Left hindlimb (tissue), 1 donor: ENCODE measurements at regions not wholly inside any gene's neighbourhood (a gene's known extent, or its start where the extent isn't known, plus 50 kb on each side); places are given as distances from the start of the nearest gene placed in this dataset.
A peak's percentile ranks its signal among the peaks of the same experiment; 100 is the strongest.
"Not testable (repeated sequence)": the region's sequence is repeated elsewhere in the genome, so short reads cannot be mapped to it uniquely, and the experiment has no call there.

ENCODE experiments used
- DNase-seq: peaks from one replicate; pipeline ENCODE4 v3.0.0-alpha.2; 2018

DNA sequence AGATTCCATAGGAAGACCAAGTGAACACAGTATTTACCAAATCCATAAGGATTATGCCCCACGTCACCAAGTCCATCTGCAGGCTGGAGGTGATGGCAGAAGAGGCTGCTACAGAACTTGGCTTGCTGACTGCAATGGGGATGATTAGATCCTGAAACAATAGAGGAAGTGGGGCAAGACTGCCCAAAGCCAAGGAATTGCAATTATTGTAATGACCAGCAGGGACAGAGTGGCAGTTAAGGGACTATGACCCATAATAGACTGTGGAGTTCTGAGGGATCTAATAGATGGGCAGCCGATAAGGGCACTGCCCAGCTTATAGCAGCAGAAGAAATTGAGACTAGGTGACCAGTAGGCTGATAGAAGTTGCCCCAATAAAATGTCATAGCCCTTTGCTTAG lies 108.4 kb downstream of the MINAR1 start:
- no peak for DNase-seq

DNA sequence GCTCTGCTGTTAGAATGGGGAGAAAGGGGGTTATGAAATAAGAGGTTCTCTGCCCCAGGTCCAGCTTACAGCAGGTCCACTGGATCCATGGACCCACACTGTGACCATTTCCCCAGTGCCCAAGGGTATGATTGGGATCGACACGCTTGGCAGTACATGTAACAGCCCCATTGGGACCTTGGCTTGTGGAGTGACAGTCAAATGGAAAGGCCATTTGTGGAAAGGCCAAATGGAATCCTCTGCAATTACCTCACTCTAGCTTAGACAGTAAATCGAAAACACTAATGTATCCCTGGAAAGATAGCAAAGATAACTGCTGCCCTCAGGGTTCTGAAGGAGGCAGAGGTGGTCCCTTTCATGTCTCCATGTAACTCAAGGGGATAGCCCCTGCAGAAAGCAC lies 109.1 kb downstream of the MINAR1 start:
- no peak for DNase-seq

DNA sequence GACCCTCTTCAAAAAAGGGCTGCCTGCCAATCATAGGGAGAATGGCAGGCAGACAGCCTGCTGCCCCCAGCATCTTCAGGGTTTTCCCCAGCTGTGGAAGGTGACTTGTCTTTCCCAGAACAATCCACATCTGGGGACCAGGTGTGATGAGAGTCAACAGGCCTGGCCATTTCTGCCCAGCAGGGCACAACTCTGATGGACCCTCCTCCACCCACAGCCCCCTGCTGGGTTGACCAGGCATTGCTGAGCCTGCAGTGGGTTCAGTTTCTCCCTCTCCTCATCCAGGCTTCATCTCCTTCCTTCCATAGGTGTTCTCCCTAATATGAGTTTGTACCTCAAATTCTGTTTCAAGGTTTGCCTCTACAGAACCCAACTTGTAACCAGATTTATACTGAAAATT lies 111.0 kb downstream of the MINAR1 start:
- DNase-seq: no peak

DNA sequence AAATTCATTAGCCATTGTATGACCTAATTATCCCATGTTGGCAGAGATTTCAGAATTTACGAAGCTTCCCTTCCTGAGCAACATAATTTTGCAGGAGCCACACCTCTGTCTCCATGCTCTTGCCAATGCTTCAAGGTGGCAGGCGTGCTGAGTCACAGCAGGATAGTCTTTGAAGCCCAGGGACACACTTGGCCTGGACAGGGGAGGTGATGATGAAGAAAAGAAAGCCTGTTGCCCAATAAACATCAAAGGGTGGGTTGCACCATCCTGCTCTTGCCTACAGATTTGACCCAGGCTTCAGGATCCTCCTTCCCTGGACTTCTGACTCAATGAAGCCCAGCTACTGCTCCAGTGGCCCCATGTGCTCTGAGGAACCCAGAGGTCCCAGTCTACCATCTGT lies 117.1 kb downstream of the MINAR1 start:
- no peak for DNase-seq

DNA sequence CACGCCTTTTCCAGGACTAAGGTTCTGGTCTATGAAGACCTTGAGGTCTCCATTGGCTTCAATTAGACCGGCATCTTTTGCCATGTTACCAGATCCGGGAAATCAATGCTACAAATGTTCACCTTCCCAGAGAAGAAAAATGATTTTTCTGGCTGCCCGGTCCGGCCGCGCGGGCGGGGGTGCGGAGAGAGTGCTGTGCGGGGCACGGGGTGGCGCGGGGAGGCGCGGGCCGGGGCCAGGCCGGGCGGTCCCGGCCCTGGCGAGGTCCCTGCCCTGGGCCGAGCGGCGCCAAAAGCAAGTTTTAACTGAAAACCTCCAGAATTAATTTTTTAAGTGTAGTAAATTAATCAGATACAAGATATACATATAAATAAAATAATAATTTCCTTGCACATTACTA lies 128.2 kb downstream of the MINAR1 start:
- no peak for DNase-seq

DNA sequence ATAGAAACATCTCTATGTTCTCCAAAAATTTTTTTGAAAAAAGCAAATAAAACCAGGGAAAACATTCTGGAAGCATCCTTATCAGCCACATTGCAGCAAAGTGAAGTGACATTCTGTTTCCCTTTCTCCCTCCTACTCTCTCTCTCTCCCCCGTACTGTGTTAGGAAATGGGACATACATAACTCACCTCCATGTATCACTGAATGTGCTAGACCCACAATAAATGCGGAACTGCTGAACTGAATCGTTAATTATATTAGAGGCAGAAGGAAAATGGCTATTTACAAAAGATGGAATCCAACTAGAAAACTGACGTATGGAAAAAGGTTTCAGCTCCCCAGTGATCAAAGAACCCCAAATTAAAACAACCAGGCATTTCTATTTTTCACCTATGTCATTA lies 129.8 kb downstream of the MINAR1 start:
- DNase-seq: no peak

DNA sequence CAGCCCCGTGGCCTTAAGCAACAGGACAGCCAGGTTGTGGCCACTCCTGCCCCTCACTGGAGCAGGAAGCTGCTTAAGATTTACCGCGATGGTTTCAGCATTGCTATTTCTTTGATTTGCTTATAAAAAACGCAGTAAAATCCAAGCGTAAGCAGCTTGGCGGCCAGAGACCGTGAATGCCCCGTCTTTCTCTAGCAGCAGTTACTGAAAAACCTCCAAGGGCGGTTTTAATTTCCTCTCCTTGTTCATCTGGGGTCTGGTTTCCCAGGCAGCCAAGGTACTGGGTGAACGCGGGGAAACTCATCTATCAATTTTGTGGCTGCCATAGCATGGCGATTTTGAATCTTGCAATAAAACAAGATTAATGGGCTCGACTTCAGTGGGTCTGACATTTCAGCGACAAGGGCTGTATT lies 130.3 kb downstream of the MINAR1 start:
- DNase-seq: no peak

DNA sequence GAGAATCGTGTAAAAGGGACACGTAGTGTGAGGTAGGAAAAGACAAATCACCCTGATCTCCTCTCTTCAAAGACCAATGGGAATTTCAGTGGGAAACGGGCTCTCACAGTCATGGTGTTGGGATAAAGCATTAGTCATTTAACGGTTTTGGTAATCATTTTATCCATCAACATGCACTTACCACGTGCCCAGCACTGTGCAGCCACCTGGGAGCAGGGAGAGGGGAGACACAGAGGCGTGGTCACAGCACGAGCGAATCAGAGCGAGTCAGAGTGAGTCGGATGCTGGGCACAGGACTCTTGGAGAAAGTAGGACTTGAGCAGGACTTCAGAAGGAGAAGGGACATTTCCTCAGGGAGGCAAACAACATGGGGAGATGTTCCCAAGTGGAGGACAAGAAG lies 130.8 kb downstream of the MINAR1 start:
- no peak for DNase-seq

DNA sequence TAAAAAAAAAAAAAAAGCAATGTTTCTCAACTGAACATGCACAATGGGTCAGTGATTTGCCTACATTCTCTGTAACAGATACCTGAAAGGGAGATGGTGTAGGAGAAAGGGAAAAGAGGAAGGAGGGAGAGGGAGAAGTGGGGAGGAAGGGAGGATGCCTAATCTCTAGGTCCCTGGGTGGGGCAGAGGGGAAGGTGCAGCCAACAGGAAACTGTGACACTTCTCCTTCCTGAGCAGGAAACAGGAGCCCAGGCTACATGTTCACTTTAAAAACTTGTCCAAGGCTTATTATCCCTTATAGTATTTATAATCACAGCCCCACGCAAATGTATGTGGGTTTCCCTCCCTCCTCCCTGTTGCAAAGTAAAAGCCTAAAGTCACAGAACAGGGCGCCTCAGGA lies 137.9 kb downstream of the MINAR1 start:
- DNase-seq: no peak

DNA sequence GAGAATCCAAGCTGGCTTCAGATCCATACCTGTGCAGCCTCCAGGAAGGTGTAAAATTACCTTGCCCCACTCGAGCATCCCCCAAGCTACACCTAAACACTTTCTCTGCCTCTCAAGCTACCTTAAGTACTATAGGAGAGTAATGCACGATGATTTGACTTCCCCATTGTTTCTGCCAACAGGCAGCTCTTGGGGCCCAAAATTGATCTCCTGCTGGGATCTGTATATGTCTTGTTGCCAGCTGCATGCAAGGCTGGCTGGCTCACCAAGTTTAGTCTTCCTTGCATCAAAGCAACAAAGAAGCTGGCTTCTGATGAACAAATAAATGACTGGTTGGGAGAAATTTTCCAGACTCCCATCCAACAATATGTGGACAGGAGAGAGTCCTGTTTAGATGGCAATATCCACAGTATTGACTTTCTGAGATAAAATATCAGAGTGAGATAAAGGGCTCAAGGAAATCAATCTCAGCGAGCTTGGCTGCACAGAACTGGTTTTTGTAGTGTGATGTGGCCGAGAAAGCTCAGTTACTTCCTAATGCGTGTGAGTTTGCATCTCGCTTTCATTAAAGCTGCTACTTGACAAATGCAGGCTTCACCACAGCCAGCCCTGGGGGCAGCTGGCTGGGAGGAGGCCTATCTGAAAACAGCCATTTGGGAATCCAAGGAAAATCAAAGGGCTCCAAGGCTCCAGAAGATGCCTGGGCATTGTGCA lies 140.7 kb downstream of the MINAR1 start:
- DNase-seq: no peak

DNA sequence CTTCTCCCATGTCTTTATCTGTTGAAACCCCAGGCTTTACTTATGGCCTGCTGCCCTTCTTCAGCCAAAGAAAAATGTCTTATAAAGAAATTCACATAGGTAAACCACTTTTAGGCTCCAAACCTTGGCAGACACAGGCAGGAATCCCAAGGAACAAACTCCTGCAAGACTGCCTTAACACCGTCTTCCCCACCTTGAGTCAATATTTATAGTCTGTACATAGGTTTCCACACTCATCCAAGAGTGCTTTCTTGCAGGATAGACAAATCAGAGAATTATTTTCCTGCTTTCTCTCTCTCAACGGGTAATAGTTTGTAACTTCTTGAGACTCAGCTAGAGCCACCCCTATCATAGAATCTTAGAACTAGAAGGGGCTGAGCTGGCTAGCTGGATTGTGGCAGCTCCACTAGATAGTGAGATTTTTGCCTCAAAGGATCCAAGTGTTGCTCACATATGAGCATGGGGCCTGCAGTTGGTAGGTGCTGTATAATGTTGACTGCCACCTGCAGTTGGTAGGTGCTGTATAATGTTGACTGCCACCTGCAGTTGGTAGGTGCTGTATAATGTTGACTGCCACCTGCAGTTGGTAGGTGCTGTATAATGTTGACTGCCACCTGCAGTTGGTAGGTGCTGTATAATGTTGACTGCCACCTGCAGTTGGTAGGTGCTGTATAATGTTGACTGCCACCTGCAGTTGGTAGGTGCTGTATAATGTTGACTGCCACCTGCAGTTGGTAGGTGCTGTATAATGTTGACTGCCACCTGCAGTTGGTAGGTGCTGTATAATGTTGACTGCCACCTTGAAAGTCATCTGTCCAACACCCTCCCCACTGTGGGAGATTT lies 142.5 kb downstream of the MINAR1 start:
- DNase-seq: not testable (repeated sequence)

DNA sequence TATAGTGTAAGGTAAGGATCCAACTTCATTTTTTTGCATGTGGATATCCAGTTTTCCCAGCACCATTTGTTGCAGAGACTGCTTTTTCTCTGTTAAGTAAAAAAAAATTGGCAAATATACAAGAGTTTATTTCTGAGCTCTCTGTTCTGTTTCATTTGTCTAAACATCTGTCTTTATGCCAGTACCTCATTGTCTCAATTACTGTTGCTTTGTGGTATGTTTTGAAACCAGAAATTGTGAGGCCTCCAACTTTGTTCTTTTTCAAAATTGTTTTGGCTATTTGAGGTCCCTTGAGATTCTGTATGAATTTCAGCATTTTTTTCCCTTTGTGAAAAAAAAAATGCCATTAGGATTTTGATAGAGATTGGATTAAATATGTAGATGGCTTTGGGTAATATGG lies 150.5 kb downstream of the MINAR1 start:
- no peak for DNase-seq

DNA sequence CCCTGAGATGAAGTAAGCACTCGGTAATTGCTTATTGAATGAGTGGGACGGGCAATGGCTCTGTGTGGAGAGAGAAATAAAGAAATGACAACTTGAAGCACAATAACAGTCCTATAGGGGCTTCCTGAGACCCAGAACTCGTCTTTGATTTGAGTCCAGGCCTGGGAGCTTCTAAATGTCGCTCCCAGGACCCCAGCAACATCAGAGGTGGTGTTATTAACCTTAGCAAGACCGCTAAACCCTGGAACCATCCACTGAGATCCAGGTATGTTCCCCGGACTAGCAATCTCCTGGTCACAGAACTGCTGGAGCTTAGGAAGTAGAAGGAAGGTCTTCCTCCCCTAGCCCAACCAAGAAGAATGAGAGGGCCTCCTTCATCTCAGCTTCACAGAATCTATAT lies 160.0 kb downstream of the MINAR1 start:
- no peak for DNase-seq

DNA sequence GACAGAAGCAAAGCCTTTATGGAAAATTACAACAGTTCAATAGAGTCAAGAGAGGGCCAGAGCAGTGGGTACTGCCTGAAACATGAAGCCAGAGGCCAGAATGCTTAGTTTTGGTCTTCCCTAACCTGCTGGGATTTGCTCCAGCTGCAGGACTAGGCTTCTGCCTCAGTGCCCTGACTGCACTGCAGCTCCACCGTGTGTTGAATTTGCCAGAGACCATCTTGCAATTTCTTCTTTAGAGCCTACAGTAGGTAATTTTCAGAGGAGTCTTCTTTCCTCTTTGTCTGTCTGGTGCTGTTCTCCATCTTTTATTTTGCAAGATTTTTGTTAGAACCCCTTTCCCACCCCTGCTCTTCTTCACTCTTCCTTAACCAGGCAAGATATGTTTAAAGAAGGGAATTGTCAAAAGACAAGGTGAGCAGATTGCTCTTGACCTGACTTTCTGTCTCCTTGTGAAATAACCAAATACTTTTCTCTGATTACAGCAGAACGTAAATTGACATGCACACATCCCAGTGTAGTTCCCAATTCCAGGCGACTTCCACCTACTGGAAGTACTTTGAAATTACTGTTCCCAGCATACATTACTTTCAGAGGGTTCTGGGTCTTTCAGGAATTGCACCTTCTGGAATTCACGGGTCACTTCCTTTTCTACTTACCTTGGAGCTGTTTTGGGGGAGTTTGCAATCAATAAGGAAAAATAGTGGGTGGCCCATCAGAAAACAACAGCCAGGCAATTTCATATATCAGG lies 161.2 kb downstream of the MINAR1 start:
- DNase-seq: no peak

DNA sequence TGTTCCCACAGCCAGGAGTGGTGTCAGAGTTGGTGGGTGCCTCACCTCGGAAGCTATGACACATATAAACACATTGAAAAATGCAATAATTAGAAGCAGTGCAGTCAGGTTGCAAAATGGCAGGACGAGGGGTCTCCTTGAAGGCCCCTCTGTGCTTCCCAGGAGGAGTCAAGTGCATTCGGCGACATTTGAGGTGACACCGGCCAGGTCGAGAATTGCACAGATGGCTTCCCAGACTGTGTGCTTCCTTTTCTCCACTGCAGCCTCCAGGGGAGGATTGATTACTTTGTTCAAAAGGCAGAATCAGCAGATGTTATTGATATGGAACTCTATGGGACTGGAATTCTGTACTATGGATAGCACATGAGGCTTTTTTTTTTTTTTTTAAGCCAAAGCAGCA lies 163.2 kb downstream of the MINAR1 start:
- no peak for DNase-seq

DNA sequence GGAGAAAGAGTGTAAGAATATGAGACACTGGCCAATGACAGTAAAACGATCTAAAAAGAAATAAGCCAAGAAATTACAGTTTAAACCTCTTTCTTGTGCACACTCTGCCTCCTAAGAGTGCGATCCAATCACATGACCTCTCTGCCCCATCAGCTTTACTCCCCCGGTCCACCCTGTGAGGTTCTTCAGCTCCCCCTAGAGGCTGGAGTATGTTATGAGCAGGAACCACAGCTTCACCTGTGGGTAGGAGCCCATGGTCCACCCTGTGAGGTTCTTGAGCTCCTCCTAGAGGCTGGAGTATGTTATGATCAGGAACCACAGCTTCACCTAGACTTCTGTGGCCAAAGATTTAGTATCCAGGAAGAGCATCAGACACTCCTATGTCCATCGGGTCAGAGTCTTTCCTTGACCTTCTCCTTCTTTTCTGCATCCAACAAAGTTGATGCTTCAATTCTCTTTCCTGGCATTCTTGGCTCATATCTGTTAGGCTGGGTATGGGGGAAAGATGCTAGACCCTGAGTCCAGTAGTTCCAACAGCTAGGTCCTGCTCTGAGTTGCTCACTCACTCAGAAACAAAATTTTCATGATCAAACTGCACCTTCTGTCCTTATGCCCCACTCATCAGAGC lies 164.0 kb downstream of the MINAR1 start:
- peak; percentile 41 for DNase-seq

DNA sequence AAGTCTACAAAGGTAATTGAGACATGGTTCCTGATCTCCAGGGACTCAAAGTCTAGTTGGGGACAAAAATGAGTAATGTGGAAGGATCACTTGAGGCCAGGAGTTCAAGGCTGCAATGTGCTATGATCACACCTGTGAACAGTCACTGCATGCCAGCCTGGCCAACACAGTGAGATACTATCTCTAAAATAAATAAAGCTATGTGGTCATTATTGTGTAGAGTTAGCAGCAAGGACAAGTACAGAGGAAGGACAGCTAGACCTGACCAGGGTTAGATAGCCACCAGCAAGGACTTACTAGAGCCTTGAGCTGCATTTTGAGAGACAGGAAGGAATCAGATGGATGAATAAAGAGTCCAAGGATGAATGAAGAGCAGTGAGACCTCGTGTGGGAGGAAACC lies 166.5 kb downstream of the MINAR1 start:
- no peak for DNase-seq

DNA sequence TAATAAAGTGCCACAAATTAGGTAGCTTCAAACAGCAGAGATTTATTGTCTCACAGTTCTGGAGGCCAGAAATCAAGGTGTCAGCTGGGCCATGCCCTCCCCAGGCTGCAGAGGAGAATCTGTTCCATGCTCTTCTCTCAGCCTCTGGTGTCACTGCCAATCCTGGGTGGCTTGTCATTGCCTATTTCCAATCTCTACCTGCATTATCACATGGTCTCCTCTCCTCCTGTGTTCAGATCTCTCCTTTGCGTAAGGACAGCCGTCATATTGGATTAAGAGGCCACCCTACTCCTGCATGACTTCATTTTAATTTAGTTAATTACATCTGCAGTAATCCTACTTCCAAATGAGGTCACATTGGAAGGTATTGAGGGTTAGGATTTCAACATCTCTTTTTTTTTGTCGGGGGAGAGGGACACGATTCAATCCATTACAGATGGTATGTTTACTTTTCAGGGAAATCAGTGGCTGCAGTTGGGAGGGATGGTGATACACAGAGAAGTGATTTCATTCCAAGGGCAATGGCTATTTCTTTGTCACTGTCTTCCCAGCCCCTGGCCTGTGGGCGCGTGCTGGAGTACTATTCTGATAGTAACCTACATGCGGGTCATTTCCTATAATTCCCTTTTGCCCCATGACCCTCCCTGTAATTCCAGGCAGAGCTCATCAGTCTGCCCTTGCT lies 169.4 kb downstream of the MINAR1 start:
- DNase-seq: no peak

DNA sequence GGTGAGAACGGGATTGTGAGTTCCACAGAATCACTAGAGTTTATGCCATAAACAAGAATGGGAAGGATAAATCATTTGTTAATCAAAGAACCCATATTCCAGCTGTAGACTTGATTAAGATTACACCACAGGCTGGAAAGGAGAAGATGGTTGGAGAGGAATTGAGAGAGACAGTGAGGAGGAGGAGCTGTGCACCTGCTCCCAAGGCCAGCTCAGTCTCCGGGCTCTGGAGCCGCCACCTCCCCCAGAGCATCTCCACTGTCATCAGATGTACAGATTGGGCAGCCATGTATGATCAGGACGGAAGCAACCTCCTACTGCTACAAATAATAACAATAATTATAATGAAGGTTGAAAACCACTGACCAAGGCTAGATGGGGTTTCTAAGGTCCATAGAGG lies 170.0 kb downstream of the MINAR1 start:
- DNase-seq: no peak

DNA sequence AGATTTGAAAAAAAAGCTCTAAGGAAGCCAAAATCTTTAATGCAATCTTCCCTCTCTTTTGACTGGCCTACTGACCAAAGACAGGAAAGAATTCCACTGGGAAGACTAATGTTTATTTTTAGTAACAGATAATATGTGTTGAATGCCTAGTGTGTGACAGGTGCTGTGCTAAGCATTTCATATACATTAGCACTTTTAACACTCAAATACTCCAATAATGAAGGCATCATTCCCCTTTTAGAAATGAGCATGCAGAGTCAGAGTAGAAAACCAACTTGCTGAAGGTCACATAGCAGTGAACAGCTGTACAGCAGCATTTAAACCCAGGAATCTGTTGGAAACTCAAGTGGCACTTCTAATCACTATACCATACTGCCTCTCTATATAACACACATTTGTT lies 170.6 kb downstream of the MINAR1 start:
- no peak for DNase-seq

DNA sequence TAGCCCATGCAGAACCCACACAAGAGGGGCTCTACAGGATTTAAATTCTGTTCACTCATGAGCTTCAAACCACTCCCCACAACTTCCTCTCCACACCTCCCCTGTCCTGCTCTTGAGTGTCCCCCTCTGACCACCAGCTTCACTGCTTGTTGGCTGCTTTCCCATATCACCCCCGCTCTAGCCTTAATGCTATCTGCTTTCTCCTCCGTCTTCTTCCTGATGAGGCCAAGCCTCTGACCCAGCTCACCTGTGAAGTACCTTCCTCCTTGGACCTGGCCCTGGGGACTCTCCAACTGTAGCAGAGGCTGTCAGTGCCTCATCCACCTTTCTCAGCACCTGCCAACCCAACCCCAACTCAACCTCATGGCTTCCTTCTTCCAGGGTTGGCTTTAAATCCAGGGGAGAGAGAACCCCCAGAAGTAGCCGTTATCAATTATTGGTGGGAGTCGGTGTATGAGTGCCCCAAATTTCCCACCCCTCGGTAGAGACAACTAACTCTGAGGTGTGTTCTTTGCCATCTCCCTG lies 174.8 kb downstream of the MINAR1 start:
- no peak for DNase-seq

DNA sequence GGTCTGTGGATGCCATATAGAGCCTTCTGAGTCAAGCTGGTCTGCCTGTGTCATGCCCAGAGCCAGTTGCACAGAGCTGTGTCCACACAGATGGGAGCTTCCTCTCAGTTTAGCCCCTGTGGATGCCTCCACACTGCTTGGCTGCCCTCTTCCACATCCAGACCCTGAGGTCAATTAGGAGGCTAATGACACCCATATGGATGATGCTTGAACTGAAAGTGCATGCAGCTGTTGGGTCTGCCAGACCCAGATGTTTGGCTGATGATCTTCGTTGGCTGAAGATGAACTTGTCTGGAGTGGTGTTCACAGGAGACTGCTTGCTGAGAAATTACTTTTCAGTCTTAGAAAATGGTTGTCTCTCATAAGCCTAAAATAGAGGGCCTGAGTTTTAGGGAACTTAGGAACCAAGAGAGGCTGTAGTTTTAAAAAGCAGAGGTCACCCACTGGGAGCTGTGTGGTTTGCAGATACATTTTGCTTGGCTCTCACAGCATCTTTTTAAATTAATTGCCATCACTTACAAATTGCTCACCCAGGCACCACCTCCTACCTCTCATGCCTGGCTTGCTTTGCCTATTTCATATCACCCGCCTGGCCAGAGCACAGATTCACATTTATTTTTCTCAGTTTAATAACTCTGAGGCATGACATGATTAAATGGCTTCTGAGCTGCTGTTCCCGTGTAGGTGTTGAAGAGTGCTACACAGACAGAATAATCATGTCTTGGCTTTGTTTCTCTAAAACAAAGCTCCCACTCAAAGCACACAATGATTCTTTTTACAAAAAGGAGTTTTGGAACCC lies 176.1 kb downstream of the MINAR1 start:
- DNase-seq: peak; percentile 29
